H7 (cell line): ENCODE measurements at regions not wholly inside any gene's neighbourhood (a gene's known extent, or its start where the extent isn't known, plus 50 kb on each side); places are given as distances from the start of the nearest gene placed in this dataset.

Experiments used
- DNase-seq: peaks from one replicate; pipeline ENCODE4 v3.0.0; 2012
- H3K27me3 ChIP-seq: 2 replicates; pipeline ENCODE4 v1.6.0; 2011; ENCODE audit warnings: mild to moderate bottlenecking, low read length; ENCODE audit not compliant: control insufficient read depth, insufficient read depth
- H3K36me3 ChIP-seq: replicated peaks from 2 replicates; pipeline ENCODE4 v1.5.1; 2011; ENCODE audit warnings: low read length; ENCODE audit not compliant: control insufficient read depth, insufficient read depth
- H3K4me3 ChIP-seq: 2 replicates; pipeline ENCODE4 v1.5.1; 2011; ENCODE audit warnings: low read depth, mild to moderate bottlenecking, control low read depth, low read length, moderate library complexity; ENCODE audit not compliant: insufficient read depth

DNA sequence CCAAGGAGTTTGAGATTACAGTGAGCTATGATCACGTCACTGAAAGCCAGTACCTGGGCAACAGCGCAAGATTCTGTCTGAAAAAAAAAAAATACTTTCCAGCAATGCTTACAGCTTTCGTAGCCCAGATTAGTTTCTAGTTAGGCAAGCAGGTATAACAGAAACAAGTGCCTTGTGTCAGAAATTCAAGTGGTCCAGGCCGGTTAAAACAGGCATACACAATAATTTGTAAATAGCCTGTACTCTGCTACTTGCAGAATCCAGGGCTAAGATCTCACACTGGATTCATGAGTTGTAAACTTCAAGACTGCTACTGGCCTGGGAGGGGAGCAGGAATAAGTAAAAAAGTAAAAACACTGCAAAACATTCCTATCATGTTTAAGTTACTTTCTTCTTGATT lies 512.9 kb downstream of the IPMK start:
- H3K4me3 ChIP-seq, result no peak overlapping the region
- no peak for DNase-seq
- H3K27me3 ChIP-seq, result no peaks in the 10 kb centered on the region
- H3K36me3 ChIP-seq, result no peaks in the 10 kb centered on the region

DNA sequence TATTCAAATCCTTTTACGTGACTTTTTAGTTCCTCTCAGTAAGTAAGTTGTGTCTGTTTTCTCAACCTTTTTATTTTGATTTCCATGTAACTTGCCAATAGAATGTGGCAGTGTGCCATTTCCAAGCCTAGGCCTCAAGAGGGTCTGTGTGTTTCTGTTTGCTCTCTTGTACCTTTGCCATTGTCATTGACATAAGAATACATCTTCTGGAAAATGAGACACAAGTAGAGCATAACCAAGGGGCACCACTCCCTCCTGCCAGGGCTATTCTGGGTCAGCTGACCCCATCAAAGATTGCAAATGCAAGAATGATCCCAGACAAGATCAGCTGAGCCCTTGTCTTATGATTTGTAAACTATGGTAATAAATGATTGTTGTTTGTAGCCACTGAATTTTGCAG lies 524.0 kb downstream of the IPMK start:
- Histone ChIP-seq H3K4me3 (no peak overlapping the region), H3K36me3 (no peaks in the 10 kb centered on the region), H3K27me3 (no peaks in the 10 kb centered on the region)
- no peak for DNase-seq

DNA sequence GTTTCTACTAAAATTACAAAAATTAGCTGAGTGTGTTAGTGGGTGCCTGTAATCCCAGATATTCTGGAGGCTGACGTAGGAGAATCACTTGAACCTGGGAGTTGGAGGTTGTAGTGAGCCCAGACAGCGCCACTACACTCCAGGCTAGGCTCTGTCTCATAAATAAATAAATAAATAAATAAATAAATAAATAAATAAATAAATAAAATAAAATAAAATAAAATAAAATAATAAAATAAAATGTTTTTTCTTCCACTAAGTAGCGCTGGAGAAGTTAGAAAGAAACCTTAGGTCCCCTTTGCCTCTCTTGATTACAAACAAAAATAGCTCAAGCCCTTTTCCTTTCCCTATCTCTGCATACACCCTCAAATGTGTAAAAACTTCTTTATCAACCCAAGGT lies 525.9 kb downstream of the IPMK start:
- H3K4me3 ChIP-seq, result no peak overlapping the region
- no peaks in the 10 kb centered on the region for H3K27me3 ChIP-seq
- no peaks in the 10 kb centered on the region for H3K36me3 ChIP-seq
- no peak for DNase-seq

- no peaks in the 10 kb centered on the region for H3K36me3 ChIP-seq
- no peak for DNase-seq
- no peak overlapping the region for H3K4me3 ChIP-seq
- no peaks in the 10 kb centered on the region for H3K27me3 ChIP-seq
These were observed 544.4 kb downstream of the IPMK start for GRCh38 chr10:57723305-57723704.

DNA sequence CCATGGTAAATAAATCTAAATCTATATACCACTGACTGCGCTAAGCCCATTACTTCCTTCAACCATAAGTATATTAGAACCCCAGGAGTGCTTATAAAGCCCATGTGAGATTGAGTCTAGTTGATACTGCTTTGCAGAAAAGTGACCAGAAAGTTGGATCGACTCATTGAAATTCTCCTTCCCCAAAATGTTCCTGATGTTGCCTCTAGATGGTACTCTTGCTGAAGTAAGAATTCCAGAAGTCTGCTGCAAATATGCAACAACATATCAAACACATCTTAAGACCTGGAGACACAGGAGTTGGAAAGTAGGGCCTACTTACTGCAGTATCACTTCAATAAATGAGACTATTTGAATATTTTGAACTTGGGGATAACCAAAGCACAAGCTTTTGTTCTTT lies 550.8 kb downstream of the IPMK start:
- no peak for DNase-seq
- Histone ChIP-seq H3K4me3 (no peak overlapping the region), H3K27me3 (no peaks in the 10 kb centered on the region), H3K36me3 (no peaks in the 10 kb centered on the region)

DNA sequence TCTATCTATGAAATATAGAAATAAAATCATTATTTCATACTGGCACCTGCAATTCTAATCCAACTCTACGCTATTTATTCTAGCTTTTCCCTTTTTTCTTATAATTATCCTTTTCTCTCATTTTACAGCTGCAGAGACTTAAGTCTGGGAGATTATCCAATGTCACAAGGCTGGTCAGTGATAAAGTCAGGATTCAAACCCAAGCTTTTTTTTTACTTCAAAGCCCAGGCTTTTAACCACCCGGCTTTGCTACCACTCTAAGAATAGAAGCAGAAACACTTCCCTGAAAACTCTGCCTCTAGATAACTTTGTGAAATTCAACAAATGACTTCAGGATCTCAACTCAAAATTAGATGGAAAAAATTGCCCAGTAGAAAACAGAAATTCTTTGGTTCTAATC lies 552.5 kb downstream of the IPMK start:
- H3K4me3 ChIP-seq, result no peak overlapping the region
- no peak for DNase-seq
- H3K27me3 ChIP-seq, result no peaks in the 10 kb centered on the region
- H3K36me3 ChIP-seq, result no peaks in the 10 kb centered on the region

GRCh38 chr10:57707300-57707658 lies 560.4 kb downstream of the IPMK start:
- H3K4me3 ChIP-seq, result no peak overlapping the region
- no peaks in the 10 kb centered on the region for H3K36me3 ChIP-seq
- no peak for DNase-seq
- H3K27me3 ChIP-seq, result no peaks in the 10 kb centered on the region

- Histone ChIP-seq H3K4me3 (no peak overlapping the region), H3K27me3 (no peaks in the 10 kb centered on the region)
These were observed 561.0 kb downstream of the IPMK start for GRCh38 chr10:57706576-57707299.

GRCh38 chr10:57706016-57706415 lies 561.7 kb downstream of the IPMK start:
- H3K27me3 ChIP-seq, result no peaks in the 10 kb centered on the region
- no peak for DNase-seq
- H3K36me3 ChIP-seq, result no peaks in the 10 kb centered on the region
- H3K4me3 ChIP-seq, result no peak overlapping the region

More at GRCh38 chr10:57706576-57707299, 561.0 kb downstream of the IPMK start:
- H3K36me3 ChIP-seq, result no peaks in the 10 kb centered on the region
- DNase-seq, result no peak

GRCh38 chr10:57699944-57700343 lies 567.8 kb downstream of the IPMK start:
- no peak for DNase-seq
- Histone ChIP-seq H3K36me3 (no peaks in the 10 kb centered on the region), H3K27me3 (no peaks in the 10 kb centered on the region), H3K4me3 (no peak overlapping the region)

- Histone ChIP-seq H3K27me3 (no peaks in the 10 kb centered on the region), H3K36me3 (no peaks in the 10 kb centered on the region), H3K4me3 (no peak overlapping the region)
- no peak for DNase-seq
These were observed 571.1 kb downstream of the IPMK start for GRCh38 chr10:57696641-57697040.

DNA sequence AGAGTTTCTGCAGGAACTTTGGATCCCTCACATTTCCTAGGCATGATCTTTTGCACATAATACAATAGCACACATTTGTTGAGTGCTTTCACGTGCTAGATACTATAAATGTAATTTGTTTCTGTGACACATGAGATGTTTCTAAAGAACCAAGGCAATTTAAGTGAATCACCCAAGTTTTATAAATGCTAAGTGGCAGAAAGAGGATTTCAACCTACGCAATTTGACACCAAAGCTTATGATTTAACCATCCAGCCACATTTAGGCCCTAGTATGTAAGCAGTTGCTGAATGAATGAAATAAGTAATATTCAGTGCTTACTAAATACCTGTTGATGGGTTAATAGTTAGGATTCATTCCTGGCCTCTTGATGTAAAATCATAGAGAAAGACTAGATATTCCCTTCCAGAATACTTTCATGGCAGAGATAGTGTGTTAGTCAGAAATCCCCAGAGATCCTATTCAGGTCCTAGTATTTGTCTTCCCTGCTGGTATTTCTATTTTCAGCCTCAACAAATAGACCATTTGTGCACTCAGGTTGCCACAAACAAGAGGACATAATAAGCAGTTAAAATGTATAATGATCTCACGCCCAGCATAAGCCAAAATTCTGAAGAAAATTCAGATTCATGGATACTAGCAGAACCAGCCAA lies 572.6 kb downstream of the IPMK start:
- DNase-seq, result no peak
- Histone ChIP-seq H3K36me3 (no peaks in the 10 kb centered on the region), H3K4me3 (no peak overlapping the region), H3K27me3 (no peaks in the 10 kb centered on the region)

DNA sequence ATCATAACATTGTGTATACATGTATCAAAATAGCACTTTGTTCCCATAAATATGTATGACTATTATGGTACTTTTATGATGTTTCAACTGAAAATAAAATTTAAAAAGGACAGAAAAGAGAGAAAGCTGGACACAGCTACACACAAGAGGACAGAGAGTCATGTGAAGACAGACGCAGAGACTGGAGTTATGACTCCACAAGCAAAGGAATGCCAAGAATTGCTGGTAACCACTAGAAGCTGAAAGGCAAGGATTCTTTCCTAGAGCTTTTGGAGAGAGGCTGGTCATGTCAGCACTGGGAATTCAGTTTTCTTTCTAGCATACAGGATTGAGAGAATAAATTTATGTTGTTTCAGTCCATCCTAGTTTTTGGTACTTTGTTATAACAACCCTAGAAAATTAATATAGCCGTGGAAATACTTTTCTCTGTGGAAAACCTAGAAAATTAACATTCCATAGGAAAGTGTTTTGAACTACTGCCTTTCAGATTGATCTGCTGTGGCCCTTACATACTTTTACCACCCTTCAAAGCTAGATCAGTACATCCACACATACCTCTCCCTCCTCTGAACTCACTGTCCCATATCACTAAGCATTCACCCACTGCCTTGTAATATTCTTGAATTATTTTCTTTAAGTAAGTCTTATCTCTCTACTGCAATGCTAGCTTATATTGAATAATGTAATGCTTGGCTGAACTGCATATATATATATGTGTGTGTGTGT lies 575.3 kb downstream of the IPMK start:
- H3K4me3 ChIP-seq, result no peak overlapping the region
- no peaks in the 10 kb centered on the region for H3K27me3 ChIP-seq
- no peaks in the 10 kb centered on the region for H3K36me3 ChIP-seq
- no peak for DNase-seq

- H3K27me3 ChIP-seq, result no peaks in the 10 kb centered on the region
- H3K4me3 ChIP-seq, result no peak overlapping the region
- DNase-seq, result no peak
- no peaks in the 10 kb centered on the region for H3K36me3 ChIP-seq
These were observed 577.9 kb downstream of the IPMK start for GRCh38 chr10:57689596-57690297.

DNA sequence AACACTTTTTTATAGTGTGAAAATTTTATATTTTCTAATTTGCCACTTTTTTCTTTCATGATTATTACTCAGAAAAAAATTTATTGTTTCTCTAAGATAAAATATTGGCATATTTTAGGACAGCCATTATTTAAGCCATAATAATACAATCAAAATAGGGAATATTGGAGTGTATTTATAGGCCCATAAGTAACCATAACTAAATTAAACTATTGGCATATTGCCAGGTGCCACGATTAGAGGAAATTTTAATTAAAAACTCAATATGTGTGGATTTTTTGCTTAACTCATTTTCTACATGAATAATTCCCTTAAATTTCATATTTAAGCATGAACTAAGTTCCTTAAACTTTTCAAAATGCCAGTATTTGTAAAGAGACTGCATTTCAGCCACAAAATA lies 587.8 kb downstream of the IPMK start:
- DNase-seq, result no peak
- H3K4me3 ChIP-seq, result no peak overlapping the region
- H3K27me3 ChIP-seq, result no peaks in the 10 kb centered on the region
- no peaks in the 10 kb centered on the region for H3K36me3 ChIP-seq
